ENCODE measurements at regions not wholly inside any gene's neighbourhood (a gene's known extent, or its start where the extent isn't known, plus 50 kb on each side); places are given as distances from the start of the nearest gene placed in this dataset.
"Not testable (repeated sequence)": the region's sequence is repeated elsewhere in the genome, so short reads cannot be mapped to it uniquely, and the experiment has no call there.

DNA sequence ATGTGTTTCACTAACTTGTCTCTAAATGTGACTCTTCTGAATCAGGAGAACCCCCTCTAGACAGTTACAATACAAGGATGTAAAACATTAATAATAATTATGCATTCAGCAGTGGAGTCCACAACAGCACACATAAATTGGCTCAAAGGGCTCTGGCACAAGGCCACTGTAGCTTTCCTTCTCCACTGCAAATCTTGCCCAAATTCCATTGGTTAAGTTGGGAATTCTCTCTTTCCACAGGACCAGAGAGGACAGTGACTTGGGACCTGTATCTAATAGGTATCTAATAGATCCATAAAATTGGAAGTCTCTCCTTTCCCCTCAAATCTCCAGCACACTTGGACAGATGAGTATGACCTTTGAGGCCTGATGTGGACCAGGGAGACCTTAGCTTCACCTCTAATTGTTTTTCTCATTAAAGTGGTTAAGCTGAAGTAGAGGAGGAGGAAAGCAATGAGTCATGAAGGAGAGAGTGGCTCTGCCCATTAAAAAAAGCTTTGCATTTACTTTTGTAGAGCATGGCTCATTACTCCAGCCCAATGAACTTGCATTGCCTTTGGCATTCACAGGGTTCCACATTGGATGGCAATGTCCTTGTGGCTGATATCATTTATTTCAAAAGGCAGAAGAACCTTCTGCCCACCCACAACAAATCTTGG, 72.3 kb upstream of the SH3RF1 start:
- Mint-ChIP-seq H3K27ac (no peak overlapping the region), H3K4me1 (ENCODE audit: low read depth in 2 of 2) (no peaks in the 10 kb centered on the region), H3K27me3 (no peaks in the 10 kb centered on the region), H3K36me3 (no peaks in the 10 kb centered on the region), H3K4me3 (no peak overlapping the region), H3K9me3 (no peaks in the 10 kb centered on the region)
- no peak for DNase-seq (ENCODE audit: low spot score)
- no peak for ATAC-seq

DNA sequence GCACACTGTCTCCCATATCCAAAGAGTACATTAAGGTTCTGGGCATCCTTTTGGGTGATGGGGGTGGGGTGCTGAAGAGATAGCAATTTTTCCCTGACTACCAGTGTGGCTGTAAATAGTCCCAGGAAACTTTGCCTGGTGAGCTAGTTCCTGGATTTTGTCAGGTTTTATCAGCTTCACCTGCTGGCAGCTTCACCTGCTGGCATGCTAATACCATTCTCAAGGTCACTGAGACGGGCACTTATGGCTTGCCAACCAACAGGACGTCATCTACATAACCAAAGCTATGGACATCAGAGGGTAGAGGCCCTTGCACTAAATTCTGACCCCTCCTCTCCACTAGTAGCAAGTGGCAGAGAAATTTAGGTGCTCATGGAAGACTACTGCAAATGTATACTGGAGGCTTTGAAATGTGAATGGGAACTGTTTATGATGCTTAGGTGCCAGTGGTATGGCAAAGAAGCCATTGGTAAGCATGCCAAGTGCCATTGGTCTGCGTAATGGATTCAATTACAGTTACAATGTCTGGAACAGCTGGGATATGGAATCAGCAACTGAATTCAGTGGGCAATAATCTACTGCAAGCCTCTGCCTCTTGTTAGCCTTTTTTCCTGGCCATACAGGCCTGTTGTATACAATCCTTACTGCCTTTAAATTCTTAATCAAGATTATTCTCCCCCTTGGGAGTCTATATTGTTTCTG, 71.6 kb upstream of the SH3RF1 start:
- Mint-ChIP-seq H3K27me3 (no peaks in the 10 kb centered on the region), H3K27ac (no peak overlapping the region), H3K9me3 (no peaks in the 10 kb centered on the region), H3K4me3 (no peak overlapping the region), H3K4me1 (ENCODE audit: low read depth in 2 of 2) (no peaks in the 10 kb centered on the region), H3K36me3 (no peaks in the 10 kb centered on the region)
- ATAC-seq (no peak), DNase-seq (ENCODE audit: low spot score) (no peak)

DNA sequence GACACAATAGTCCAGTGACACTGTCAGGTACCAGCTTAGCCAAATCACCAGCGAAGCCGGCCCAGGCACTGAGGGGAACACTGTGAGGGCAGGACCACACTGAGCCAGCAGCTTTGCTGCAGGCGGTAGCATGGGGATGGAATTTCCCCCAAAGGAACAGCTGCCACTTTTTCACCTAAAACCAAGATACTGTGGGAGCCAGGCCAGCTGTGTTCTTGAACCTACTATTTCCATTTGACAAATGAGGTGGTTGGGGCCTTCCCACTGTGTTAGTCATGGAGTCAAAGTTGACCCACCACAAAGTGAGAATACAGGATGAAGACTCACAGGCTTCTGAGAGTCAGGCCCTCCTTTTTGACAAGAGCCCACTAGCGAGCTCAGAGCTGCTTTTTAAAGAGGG, 70.7 kb upstream of the SH3RF1 start:
- Mint-ChIP-seq H3K4me3 (no peak overlapping the region), H3K27ac (no peak overlapping the region), H3K9me3 (no peaks in the 10 kb centered on the region), H3K27me3 (no peaks in the 10 kb centered on the region), H3K36me3 (no peaks in the 10 kb centered on the region), H3K4me1 (ENCODE audit: low read depth in 2 of 2) (no peaks in the 10 kb centered on the region)
- DNase-seq (ENCODE audit: low spot score) (no peak), ATAC-seq (no peak)

DNA sequence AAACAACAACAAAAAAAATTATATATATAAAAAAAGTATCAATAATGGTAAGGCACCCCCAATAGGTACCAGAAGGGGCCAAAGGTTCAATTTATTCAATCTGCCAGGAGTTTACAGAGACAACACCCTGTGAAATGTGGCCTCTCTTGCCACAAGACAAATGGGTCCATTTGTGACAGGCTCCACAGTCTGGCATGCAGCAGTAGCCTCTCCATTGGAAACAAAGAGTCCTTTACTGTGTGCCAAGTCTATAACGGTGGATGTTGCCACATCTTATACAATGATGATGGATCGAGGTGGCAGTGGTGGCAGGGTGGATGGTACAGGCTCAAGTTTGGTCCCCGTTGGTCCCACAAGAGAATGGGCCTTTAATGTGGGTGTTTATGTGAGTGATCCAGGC, 70.1 kb upstream of the SH3RF1 start:
- H3K27me3 Mint-ChIP-seq: no peaks in the 10 kb centered on the region
- no peak for ATAC-seq
- no peak overlapping the region for H3K4me3 Mint-ChIP-seq
- no peaks in the 10 kb centered on the region for H3K36me3 Mint-ChIP-seq
- no peak overlapping the region for H3K27ac Mint-ChIP-seq
- no peaks in the 10 kb centered on the region for H3K9me3 Mint-ChIP-seq
- no peak for DNase-seq (ENCODE audit: low spot score)
- no peaks in the 10 kb centered on the region for H3K4me1 Mint-ChIP-seq (ENCODE audit: low read depth in 2 of 2)

DNA sequence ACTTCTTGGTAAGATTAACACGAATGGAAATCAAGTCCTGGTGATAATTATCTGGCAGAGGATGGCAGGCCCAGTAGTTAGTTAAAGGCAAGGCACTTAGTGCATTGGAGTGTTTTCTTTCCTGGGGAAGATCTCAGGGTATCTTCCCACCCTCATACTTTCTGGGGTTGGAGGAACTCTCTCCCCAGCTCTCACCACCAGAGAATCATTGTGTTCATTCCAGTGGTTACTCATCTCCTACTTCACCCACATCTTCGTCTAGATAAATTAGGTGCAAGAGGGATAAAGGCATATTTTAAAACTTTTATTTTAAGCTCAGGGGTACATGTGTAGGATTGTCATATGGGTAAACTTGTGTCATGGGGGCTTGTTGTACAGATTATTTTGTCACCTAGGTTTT, 67.5 kb upstream of the SH3RF1 start:
- H3K4me3 Mint-ChIP-seq: no peak overlapping the region
- no peaks in the 10 kb centered on the region for H3K27me3 Mint-ChIP-seq
- ATAC-seq (no peak), DNase-seq (ENCODE audit: low spot score) (no peak)
- no peaks in the 10 kb centered on the region for H3K4me1 Mint-ChIP-seq (ENCODE audit: low read depth in 2 of 2)
- no peaks in the 10 kb centered on the region for H3K36me3 Mint-ChIP-seq
- H3K27ac Mint-ChIP-seq: no peak overlapping the region
- no peaks in the 10 kb centered on the region for H3K9me3 Mint-ChIP-seq

DNA sequence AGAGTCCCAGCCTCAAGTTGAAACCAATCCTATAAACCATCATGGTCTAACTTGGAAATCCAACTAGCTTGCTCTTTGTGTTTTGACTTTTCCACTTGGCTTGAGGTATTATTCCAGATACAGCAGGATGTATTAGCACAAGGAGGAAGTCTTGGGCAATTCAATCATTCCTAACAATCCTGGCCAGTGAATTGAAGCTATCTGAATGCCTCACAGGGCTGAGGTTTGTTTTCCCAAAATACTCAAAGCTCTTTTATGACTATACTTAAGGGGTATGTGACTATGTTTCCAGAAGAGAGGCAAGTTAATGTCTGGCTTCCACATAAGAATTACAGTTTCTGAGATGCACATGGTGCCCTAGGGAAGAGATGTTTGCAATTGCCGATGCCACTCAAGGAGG, 66.8 kb upstream of the SH3RF1 start:
- Mint-ChIP-seq H3K27me3 (no peaks in the 10 kb centered on the region), H3K9me3 (no peaks in the 10 kb centered on the region), H3K36me3 (no peaks in the 10 kb centered on the region), H3K27ac (no peak overlapping the region), H3K4me1 (ENCODE audit: low read depth in 2 of 2) (no peaks in the 10 kb centered on the region), H3K4me3 (no peak overlapping the region)
- DNase-seq (ENCODE audit: low spot score): no peak
- ATAC-seq: no peak

DNA sequence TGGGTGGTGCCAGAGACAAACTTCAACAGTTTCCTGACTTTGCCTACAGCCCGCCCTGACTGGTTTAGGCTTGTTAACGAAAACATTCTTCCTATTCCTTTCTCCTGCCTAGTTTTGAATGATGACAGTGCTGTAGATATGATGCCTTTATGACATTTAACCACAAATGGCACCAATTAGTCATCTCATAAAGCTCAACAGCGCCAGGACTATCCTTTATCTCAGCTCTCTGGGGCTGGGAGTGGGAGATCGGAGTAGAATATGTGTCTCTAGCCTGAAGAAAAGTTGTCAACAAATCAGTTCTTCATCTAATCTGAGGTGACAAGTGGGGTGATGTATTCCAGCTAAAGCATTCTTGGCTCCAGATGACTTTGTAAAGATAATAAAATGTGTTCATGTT, 64.6 kb upstream of the SH3RF1 start:
- no peak overlapping the region for H3K27ac Mint-ChIP-seq
- H3K4me1 Mint-ChIP-seq (ENCODE audit: low read depth in 2 of 2): no peaks in the 10 kb centered on the region
- peaks cover 2 to 9% of the 10 kb centered on the region in 2 donors for H3K27me3 Mint-ChIP-seq
- H3K4me3 Mint-ChIP-seq: no peak overlapping the region
- no peaks in the 10 kb centered on the region for H3K36me3 Mint-ChIP-seq
- H3K9me3 Mint-ChIP-seq: no peaks in the 10 kb centered on the region
- no peak for DNase-seq (ENCODE audit: low spot score)
- no peak for ATAC-seq

DNA sequence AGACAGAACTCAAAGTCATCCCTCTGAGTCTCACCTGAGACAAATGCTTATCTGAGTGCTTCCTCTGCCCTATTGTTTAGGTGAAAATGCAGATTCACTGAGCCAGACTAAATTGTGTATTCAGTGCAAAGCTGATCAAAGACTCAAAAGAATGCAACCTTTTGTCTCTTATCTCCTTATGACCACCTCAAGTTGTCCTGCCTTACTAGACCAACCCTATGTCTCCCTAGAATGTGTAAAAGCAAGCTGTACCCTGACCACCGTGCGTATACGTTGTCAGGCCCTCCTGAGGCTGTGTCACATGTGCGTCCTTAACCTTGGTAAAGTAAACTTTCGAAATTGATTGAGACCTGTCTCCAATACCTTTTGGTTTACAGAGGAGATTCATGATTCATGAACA, 63.6 kb upstream of the SH3RF1 start:
- no peak overlapping the region for H3K27ac Mint-ChIP-seq
- no peaks in the 10 kb centered on the region for H3K36me3 Mint-ChIP-seq
- ATAC-seq (no peak), DNase-seq (ENCODE audit: low spot score) (no peak)
- no peaks in the 10 kb centered on the region for H3K4me1 Mint-ChIP-seq (ENCODE audit: low read depth in 2 of 2)
- no peaks in the 10 kb centered on the region for H3K9me3 Mint-ChIP-seq
- H3K4me3 Mint-ChIP-seq: no peak overlapping the region
- H3K27me3 Mint-ChIP-seq: peaks cover 5 to 14% of the 10 kb centered on the region in 2 donors

DNA sequence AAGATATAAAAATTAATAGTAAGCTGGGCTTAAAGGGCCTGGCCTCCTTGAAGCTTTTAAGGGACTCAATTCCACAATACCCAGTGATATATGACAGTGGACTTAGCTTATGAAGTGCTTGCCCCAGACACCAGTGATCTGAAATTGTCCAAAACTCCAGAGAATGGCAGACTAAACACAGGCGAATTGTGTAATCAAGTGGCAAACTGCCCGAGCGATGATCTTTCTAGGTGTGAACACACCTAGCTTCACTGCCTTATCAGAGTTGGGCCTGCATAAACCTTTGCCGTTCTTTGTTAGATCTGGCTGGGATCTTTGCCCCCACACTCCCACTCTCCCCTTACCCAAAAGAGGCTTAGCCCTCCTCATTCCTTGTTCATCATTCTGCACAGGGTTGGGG, 62.5 kb upstream of the SH3RF1 start:
- H3K27me3 Mint-ChIP-seq: peaks cover 7 to 14% of the 10 kb centered on the region in 2 donors
- no peak for ATAC-seq
- H3K9me3 Mint-ChIP-seq: no peaks in the 10 kb centered on the region
- H3K27ac Mint-ChIP-seq: no peak overlapping the region
- no peak overlapping the region for H3K4me3 Mint-ChIP-seq
- no peak for DNase-seq (ENCODE audit: low spot score)
- no peaks in the 10 kb centered on the region for H3K36me3 Mint-ChIP-seq
- no peaks in the 10 kb centered on the region for H3K4me1 Mint-ChIP-seq (ENCODE audit: low read depth in 2 of 2)

DNA sequence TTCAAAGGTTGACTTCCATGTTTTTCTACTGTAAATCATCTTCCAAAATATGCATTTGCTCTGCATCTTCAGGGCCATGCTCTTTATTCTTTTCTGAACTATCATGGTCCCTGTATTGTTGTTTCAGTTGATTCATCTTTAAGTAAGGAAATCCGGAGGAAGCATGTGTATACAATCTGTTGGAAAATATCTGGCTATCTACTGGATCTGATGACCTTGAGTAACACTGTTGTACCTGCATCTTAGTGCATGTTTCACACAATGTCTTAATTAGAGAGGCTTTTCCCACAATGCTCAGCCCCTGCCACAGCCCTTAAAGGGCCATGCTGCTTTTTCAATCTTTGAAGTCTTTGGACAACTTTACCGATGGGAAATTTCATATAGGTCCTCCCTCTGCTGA, 61.8 kb upstream of the SH3RF1 start:
- H3K9me3 Mint-ChIP-seq: no peaks in the 10 kb centered on the region
- H3K4me1 Mint-ChIP-seq (ENCODE audit: low read depth in 2 of 2): no peaks in the 10 kb centered on the region

DNA sequence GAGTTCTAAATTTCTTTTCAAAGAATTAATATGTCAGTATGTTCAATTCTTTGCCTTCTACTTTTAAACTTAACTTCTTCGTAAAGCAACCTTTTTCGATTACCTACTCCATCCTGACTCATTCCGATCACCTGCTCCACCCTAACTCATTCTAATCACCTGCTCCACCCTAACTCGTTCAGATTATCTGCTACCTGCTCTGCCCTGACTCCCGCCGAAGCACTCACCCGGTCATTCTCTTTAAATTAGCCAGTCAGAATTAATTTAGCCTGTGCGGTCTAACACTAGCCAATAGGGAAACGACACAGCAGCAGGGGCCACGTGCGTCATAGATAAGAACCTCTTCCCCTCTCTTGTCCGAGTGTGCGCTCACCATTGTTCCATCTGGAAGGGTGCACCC, 60.1 kb upstream of the SH3RF1 start:
- H3K4me1 Mint-ChIP-seq (ENCODE audit: low read depth in 2 of 2): no peaks in the 10 kb centered on the region
- H3K9me3 Mint-ChIP-seq: no peaks in the 10 kb centered on the region
- no peaks in the 10 kb centered on the region for H3K36me3 Mint-ChIP-seq
- peaks cover 7 to 14% of the 10 kb centered on the region in 2 donors for H3K27me3 Mint-ChIP-seq
- DNase-seq (ENCODE audit: low spot score) (no peak), ATAC-seq (no peak)
- no peak overlapping the region for H3K4me3 Mint-ChIP-seq
- H3K27ac Mint-ChIP-seq: no peak overlapping the region

More for the DNA sequence above, 61.8 kb upstream of the SH3RF1 start:
- no peak for DNase-seq (ENCODE audit: low spot score)
- no peaks in the 10 kb centered on the region for H3K36me3 Mint-ChIP-seq
- ATAC-seq: no peak
- H3K4me3 Mint-ChIP-seq: no peak overlapping the region
- H3K27ac Mint-ChIP-seq: no peak overlapping the region
- H3K27me3 Mint-ChIP-seq: peaks cover 7 to 14% of the 10 kb centered on the region in 2 donors

DNA sequence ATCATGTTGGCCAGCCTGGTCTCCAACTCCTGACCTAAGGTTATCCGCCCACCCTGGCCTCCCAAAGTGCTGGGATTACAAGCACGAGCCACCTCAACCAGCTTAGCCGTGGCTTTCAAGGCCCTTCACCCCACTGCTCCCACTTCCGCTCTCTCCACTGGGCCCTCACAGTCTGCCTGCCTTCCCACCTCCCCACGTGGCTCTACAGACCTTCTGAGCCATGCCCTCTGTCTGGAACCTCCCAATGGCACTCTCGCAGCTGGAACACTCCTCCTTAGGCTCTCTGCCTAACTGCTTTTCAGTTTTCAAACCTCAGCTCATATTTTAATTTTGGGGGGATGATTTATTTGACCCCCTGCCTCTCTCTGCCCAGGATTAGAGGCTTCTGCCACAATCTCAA, 59.3 kb upstream of the SH3RF1 start:
- Mint-ChIP-seq H3K4me3 (no peak overlapping the region), H3K4me1 (ENCODE audit: low read depth in 2 of 2) (no peaks in the 10 kb centered on the region), H3K27ac (no peak overlapping the region), H3K27me3 (peaks cover 7 to 14% of the 10 kb centered on the region in 2 donors), H3K9me3 (no peaks in the 10 kb centered on the region), H3K36me3 (no peaks in the 10 kb centered on the region)
- peak in 1 of 2 donors; percentile 66 for ATAC-seq
- no peak for DNase-seq (ENCODE audit: low spot score)

DNA sequence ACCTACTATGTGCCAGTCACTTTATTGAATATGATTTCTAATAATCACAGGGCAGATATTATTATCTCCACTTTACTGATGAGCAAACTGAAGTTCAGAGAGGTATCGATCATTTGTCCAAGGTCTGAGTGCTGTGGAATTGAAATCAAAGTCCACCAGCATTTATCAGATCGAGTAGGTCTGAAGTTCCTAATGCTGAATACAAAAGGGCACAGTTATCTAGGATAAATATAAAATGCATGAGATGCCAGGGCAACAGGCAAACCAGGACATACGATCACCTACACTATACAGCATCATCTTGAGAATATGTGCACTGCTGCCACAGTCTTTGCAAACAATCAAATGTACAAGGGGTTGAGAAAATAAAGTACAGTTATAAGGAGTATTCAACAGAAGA, 57.2 kb upstream of the SH3RF1 start:
- no peaks in the 10 kb centered on the region for H3K9me3 Mint-ChIP-seq

DNA sequence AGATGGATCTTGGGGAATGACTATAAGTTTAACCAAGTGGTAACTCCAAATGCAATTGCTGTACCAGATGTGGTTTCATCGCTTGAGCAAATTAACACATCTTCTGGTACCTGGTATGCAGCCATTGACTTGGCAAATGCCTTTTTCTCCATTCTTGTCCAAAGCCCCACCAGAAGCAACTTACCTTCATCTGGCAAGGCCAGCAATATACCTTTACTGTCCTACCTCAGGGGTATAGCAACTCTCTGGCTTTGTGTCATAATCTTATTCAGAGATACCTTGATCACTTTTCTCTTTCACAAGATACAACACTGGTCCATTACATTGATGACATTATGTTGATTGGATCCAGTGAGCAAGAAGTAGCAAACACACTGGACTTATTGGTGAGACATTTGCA, 53.2 kb upstream of the SH3RF1 start:
- H3K4me3 Mint-ChIP-seq; H3K36me3 Mint-ChIP-seq; ATAC-seq; H3K27ac Mint-ChIP-seq; DNase-seq (ENCODE audit: low spot score); H3K9me3 Mint-ChIP-seq; H3K4me1 Mint-ChIP-seq (ENCODE audit: low read depth in 2 of 2): not testable (repeated sequence)
- H3K27me3 Mint-ChIP-seq: peaks cover 6 to 13% of the 10 kb centered on the region in 2 donors

More for the DNA sequence above, 57.2 kb upstream of the SH3RF1 start:
- no peak overlapping the region for H3K4me3 Mint-ChIP-seq
- no peak overlapping the region for H3K27ac Mint-ChIP-seq
- peaks cover 7 to 14% of the 10 kb centered on the region in 2 donors for H3K27me3 Mint-ChIP-seq
- no peaks in the 10 kb centered on the region for H3K36me3 Mint-ChIP-seq
- no peaks in the 10 kb centered on the region for H3K4me1 Mint-ChIP-seq (ENCODE audit: low read depth in 2 of 2)
- DNase-seq (ENCODE audit: low spot score) (no peak), ATAC-seq (no peak)

DNA sequence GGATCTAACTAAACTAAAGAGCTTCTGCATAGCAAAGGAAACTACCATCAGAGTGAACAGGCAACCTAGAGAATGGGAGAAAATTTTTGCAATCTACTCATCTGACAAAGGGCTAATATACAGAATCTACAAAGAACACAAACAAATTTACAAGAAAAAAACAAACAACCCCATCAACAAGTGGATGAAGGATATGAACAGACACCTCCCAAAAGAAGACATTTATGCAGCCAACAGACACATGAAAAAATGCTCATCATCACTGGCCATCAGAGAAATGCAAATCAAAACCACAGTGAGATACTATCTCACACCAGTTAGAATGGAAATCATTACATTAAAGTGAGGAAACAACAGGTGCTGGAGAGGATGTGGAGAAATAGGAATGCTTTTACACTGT, 52.1 kb upstream of the SH3RF1 start:
- not testable (repeated sequence) for DNase-seq (ENCODE audit: low spot score); H3K4me3 Mint-ChIP-seq; H3K27ac Mint-ChIP-seq; H3K36me3 Mint-ChIP-seq; H3K4me1 Mint-ChIP-seq (ENCODE audit: low read depth in 2 of 2); ATAC-seq; H3K9me3 Mint-ChIP-seq
- H3K27me3 Mint-ChIP-seq: peaks cover 4 to 22% of the 10 kb centered on the region in 2 donors

All from natural killer cell treated with Interleukin-12 subunit alpha and Interleukin-12 subunit beta and Interleukin-15 and Interleukin-18, amount 100 ng/mL, for 72 hours (primary cell).